H1 (cell line): ENCODE measurements at regions not wholly inside any gene's neighbourhood (a gene's known extent, or its start where the extent isn't known, plus 50 kb on each side); places are given as distances from the start of the nearest gene placed in this dataset.

ENCODE experiments used
- CTCF ChIA-PET: fragments of 300-600 bp; sonication (Branson Sonifier 250); formaldehyde crosslinking; loops from one replicate; lab custom pipeline; 2021; ENCODE audit not compliant: partially characterized antibody; lab: Charles Lee
- POLR2A ChIA-PET: fragments of 300-600 bp; sonication (Branson Sonifier 250); formaldehyde crosslinking; loops from one replicate; lab custom pipeline; 2021; ENCODE audit warnings: inconsistent platforms; ENCODE audit not compliant: partially characterized antibody; lab: Charles Lee
- DNase-seq, 2 experiments: peaks; one replicate each; pipeline versions ENCODE4 v3.0.0 to v3.0.0-alpha.2; 2010 to 2022; ENCODE audit warnings: low spot score in 2 of 2, low read depth in 1 of 2, mixed read lengths in 1 of 2
- FAIRE-seq: peaks from 2 replicates; lab custom pipeline; 2011; peaks lifted over from hg19 to GRCh38; lab: Jason Lieb, UNC
- H2AFZ ChIP-seq: 2 replicates; pipeline ENCODE4 v1.8.1; 2012; ENCODE audit warnings: low read length, inconsistent platforms
- H2AK5ac ChIP-seq: 2 replicates; pipeline ENCODE4 v1.6.1; 2013; ENCODE audit warnings: low read depth, low read length
- H2BK120ac ChIP-seq: replicated peaks from 2 replicates; pipeline ENCODE3; 2013; ENCODE audit warnings: low read depth, low read length, inconsistent platforms
- H2BK12ac ChIP-seq: 2 replicates; pipeline ENCODE4 v1.6.1; 2013; ENCODE audit warnings: low read depth, low read length
- H2BK15ac ChIP-seq: 2 replicates; pipeline ENCODE4 v1.6.1; 2013; ENCODE audit warnings: low read length
- H2BK20ac ChIP-seq: 2 replicates; pipeline ENCODE4 v1.6.1; 2013; ENCODE audit warnings: low read length
- H2BK5ac ChIP-seq: 2 replicates; pipeline ENCODE4 v1.6.1; 2013; ENCODE audit warnings: low read depth, low read length
- H3K14ac ChIP-seq: 2 replicates; pipeline ENCODE4 v1.6.1; 2013; ENCODE audit warnings: inconsistent platforms; ENCODE audit not compliant: insufficient read length
- H3K18ac ChIP-seq: 2 replicates; pipeline ENCODE4 v1.6.1; 2013; ENCODE audit warnings: low read length; ENCODE audit errors: extremely low read depth
- H3K23ac ChIP-seq: 2 replicates; pipeline ENCODE4 v1.6.1; 2013; ENCODE audit warnings: inconsistent platforms; ENCODE audit not compliant: insufficient read length
- H3K23me2 ChIP-seq: 2 replicates; pipeline ENCODE4 v1.6.1; 2013; ENCODE audit warnings: low read depth, low read length
- H3K27ac ChIP-seq: 2 replicates; pipeline ENCODE4 v1.6.1; 2011; ENCODE audit warnings: low read depth, low read length, inconsistent platforms
- H3K27me3 ChIP-seq, 4 experiments: replicated peaks in 1 of 4; 1 replicate in 1 of 4; 2 replicates in 3 of 4; pipeline versions ENCODE4 v1.6.1 to v1.8.1; 2011 to 2013; ENCODE audit warnings: low read length in 3 of 4, mild to moderate bottlenecking in 3 of 4, inconsistent platforms in 2 of 4, mixed read lengths in 2 of 4, moderate library complexity in 1 of 4; ENCODE audit not compliant: control insufficient read depth in 3 of 4, insufficient read depth in 3 of 4; ENCODE audit errors: extremely low read depth in 1 of 4
- H3K36me3 ChIP-seq, 4 experiments: 2 replicates each; pipeline versions ENCODE4 v1.6.1 to v1.8.1; 2011 to 2013; ENCODE audit warnings: mild to moderate bottlenecking in 4 of 4, low read length in 3 of 4, moderate library complexity in 2 of 4, control low read depth in 1 of 4, inconsistent platforms in 1 of 4; ENCODE audit not compliant: insufficient read depth in 4 of 4, control insufficient read depth in 2 of 4
- H3K4ac ChIP-seq: replicated peaks from 2 replicates; pipeline ENCODE3; 2013; ENCODE audit warnings: low read length, low read depth, mixed read lengths, inconsistent platforms; ENCODE audit not compliant: insufficient read length
- H3K4me1 ChIP-seq, 4 experiments: replicated peaks in 1 of 4; 1 replicate in 1 of 4; 2 replicates in 3 of 4; pipeline versions ENCODE4 v1.6.1 to v1.8.1; 2011 to 2013; ENCODE audit warnings: low read length in 3 of 4, inconsistent platforms in 2 of 4, mixed read lengths in 1 of 4; ENCODE audit not compliant: insufficient read depth in 4 of 4, control insufficient read depth in 3 of 4
- H3K4me2 ChIP-seq, 2 experiments: 2 replicates each; pipeline versions ENCODE4 v1.6.1 to v1.8.1; 2011 to 2013; ENCODE audit warnings: low read depth in 2 of 2, low read length in 2 of 2, control low read depth in 1 of 2, inconsistent platforms in 1 of 2, mild to moderate bottlenecking in 1 of 2; ENCODE audit not compliant: insufficient read depth in 1 of 2
- H3K4me3 ChIP-seq, 4 experiments: fragments of 200-600, 300-600 bp in 1 of 4; sonication (generic), shearing (Covaris generic), sonication (Bioruptor Twin) in 1 of 4; 2 replicates each; pipeline versions ENCODE4 v1.5.1 to v1.8.1; 2011 to 2016; ENCODE audit warnings: low read length in 4 of 4, low read depth in 3 of 4, control low read depth in 2 of 4, inconsistent platforms in 2 of 4, mild to moderate bottlenecking in 2 of 4, mixed read lengths in 1 of 4, moderate library complexity in 1 of 4; ENCODE audit not compliant: insufficient read depth in 2 of 4; ENCODE audit errors: extremely low read depth in 1 of 4
- H3K56ac ChIP-seq: replicated peaks from 2 replicates; pipeline ENCODE3; 2013; ENCODE audit warnings: low read depth, mild to moderate bottlenecking, mixed read lengths, low read length, inconsistent platforms; ENCODE audit not compliant: insufficient read length
- H3K79me1 ChIP-seq: 2 replicates; pipeline ENCODE4 v1.6.1; 2013; ENCODE audit warnings: low read depth, low read length, control low read depth
- H3K79me2 ChIP-seq, 2 experiments: 2 replicates each; pipeline versions ENCODE4 v1.6.1 to v1.8.1; 2012 to 2013; ENCODE audit warnings: low read length in 2 of 2, mild to moderate bottlenecking in 2 of 2, inconsistent platforms in 1 of 2; ENCODE audit not compliant: insufficient read depth in 2 of 2, control insufficient read depth in 1 of 2
- H3K9ac ChIP-seq, 4 experiments: replicated peaks in 1 of 4; 1 replicate in 1 of 4; 2 replicates in 3 of 4; pipeline versions ENCODE4 v1.6.1 to v1.8.1; 2011 to 2013; ENCODE audit warnings: low read depth in 3 of 4, low read length in 3 of 4, control low read depth in 2 of 4, mild to moderate bottlenecking in 2 of 4, moderate library complexity in 2 of 4, inconsistent platforms in 1 of 4; ENCODE audit errors: extremely low read depth in 1 of 4
- H3K9me3 ChIP-seq, 2 experiments: 2 replicates each; pipeline versions ENCODE4 v1.6.1 to v1.8.1; 2012 to 2013; ENCODE audit warnings: mild to moderate bottlenecking in 2 of 2, moderate library complexity in 2 of 2, control low read depth in 1 of 2, inconsistent platforms in 1 of 2, low read depth in 1 of 2, low read length in 1 of 2, mixed read lengths in 1 of 2; ENCODE audit not compliant: insufficient read depth in 2 of 2
- H4K20me1 ChIP-seq, 2 experiments: replicated peaks in 1 of 2; 2 replicates each; pipeline versions ENCODE3 to v1.8.1; 2011 to 2013; ENCODE audit warnings: inconsistent platforms in 2 of 2, low read length in 2 of 2, mild to moderate bottlenecking in 1 of 2; ENCODE audit not compliant: insufficient read depth in 2 of 2, control insufficient read depth in 1 of 2
- H4K5ac ChIP-seq: 2 replicates; pipeline ENCODE4 v1.6.1; 2013; ENCODE audit warnings: low read length, low read depth, mixed read lengths, inconsistent platforms; ENCODE audit not compliant: insufficient read length
- H4K8ac ChIP-seq: 2 replicates; pipeline ENCODE4 v1.8.0; 2013; ENCODE audit warnings: mild to moderate bottlenecking, moderate library complexity, low read length, inconsistent platforms; ENCODE audit not compliant: insufficient read depth; ENCODE audit errors: extremely low read depth
- H4K91ac ChIP-seq: replicated peaks from 2 replicates; pipeline ENCODE3; 2013; ENCODE audit warnings: low read length, mixed read lengths, inconsistent platforms; ENCODE audit not compliant: insufficient read length
- BCL11A ChIP-seq, 2 experiments: IDR thresholded peaks; one replicate each; pipeline ENCODE4 v1.6.1; 2011; ENCODE audit warnings: low read depth in 2 of 2, low read length in 2 of 2, mild to moderate bottlenecking in 2 of 2
- CHD2 ChIP-seq: IDR thresholded peaks from 2 replicates; pipeline ENCODE4 v1.6.1; 2012; ENCODE audit warnings: low read length, improper control_type of control experiment
- GABPA ChIP-seq: IDR thresholded peaks from 2 replicates; pipeline ENCODE4 v1.6.1; 2011; ENCODE audit warnings: mild to moderate bottlenecking, low read length, moderate library complexity, borderline replicate concordance; ENCODE audit not compliant: insufficient read depth
- HDAC2 ChIP-seq, 2 experiments: fragments of 300-600 bp in 1 of 2; sonication (generic) in 1 of 2; IDR thresholded peaks; 2 replicates each; pipeline ENCODE4 v1.6.1; 2011 to 2012; ENCODE audit warnings: low read depth in 2 of 2, low read length in 2 of 2, mild to moderate bottlenecking in 2 of 2, moderate library complexity in 2 of 2, borderline replicate concordance in 1 of 2, inconsistent platforms in 1 of 2
- HDAC6 ChIP-seq: IDR thresholded peaks from one replicate; pipeline ENCODE4 v1.7.1; 2012; ENCODE audit warnings: low read depth, mild to moderate bottlenecking, inconsistent platforms, low read length, moderate library complexity
- RNF2 ChIP-seq: fragments of 200-900, 300-1000 bp; sonication (generic); IDR thresholded peaks from 2 replicates; pipeline ENCODE4 v1.7.1; 2016; ENCODE audit warnings: borderline replicate concordance, low read depth, mild to moderate bottlenecking, antibody characterized with exemption, low read length; ENCODE audit not compliant: poor library complexity, severe bottlenecking; ENCODE audit errors: missing control alignments
- SIRT6 ChIP-seq: IDR thresholded peaks from one replicate; pipeline ENCODE4 v1.7.1; 2012; ENCODE audit warnings: low read length, inconsistent platforms
- SP2 ChIP-seq: IDR thresholded peaks from 2 replicates; pipeline ENCODE4 v1.6.1; 2012; ENCODE audit warnings: mild to moderate bottlenecking, low read length, inconsistent platforms
- SRF ChIP-seq: IDR thresholded peaks from 2 replicates; pipeline ENCODE4 v1.6.1; 2011; ENCODE audit warnings: mild to moderate bottlenecking, low read depth, low read length, moderate library complexity
- TAF7 ChIP-seq: optimal IDR thresholded peaks from 2 replicates; pipeline ENCODE3; 2011; ENCODE audit warnings: low read depth, mild to moderate bottlenecking, inconsistent platforms, low read length, moderate library complexity, borderline replicate concordance
- TCF12 ChIP-seq: IDR thresholded peaks from 2 replicates; pipeline ENCODE4 v1.6.1; 2011; ENCODE audit warnings: low read depth, mild to moderate bottlenecking, low read length
- TEAD4 ChIP-seq: IDR thresholded peaks from 2 replicates; pipeline ENCODE4 v1.6.1; 2012; ENCODE audit warnings: low read depth, low read length, inconsistent platforms, mixed read lengths
- WGBS, 2 experiments: shearing (Covaris generic) in 1 of 2; methylation state at CpG; one replicate each; pipeline versions ENCODE4 v1.1.6 to v1.1.7; 2013 to 2015; ENCODE audit warnings: low lambda C conversion rate in 2 of 2, mixed read lengths in 2 of 2, inconsistent platforms in 1 of 2, low coverage in 1 of 2, missing lambda C conversion rate in 1 of 2; ENCODE audit not compliant: insufficient replicate concordance in 2 of 2, insufficient coverage in 1 of 2, insufficient read length in 1 of 2; ENCODE audit errors: extremely low coverage in 1 of 2, missing lambda C conversion rate in 1 of 2; 5-methylcytosine and 5-hydroxymethylcytosine counted together
- TF ChIP-seq, protein P1 (sequence below): IDR thresholded peaks from 2 replicates; pipeline ENCODE4 v1.6.1; 2011; ENCODE audit warnings: low read depth, mild to moderate bottlenecking, low read length; ENCODE audit not compliant: insufficient read depth

DNA sequence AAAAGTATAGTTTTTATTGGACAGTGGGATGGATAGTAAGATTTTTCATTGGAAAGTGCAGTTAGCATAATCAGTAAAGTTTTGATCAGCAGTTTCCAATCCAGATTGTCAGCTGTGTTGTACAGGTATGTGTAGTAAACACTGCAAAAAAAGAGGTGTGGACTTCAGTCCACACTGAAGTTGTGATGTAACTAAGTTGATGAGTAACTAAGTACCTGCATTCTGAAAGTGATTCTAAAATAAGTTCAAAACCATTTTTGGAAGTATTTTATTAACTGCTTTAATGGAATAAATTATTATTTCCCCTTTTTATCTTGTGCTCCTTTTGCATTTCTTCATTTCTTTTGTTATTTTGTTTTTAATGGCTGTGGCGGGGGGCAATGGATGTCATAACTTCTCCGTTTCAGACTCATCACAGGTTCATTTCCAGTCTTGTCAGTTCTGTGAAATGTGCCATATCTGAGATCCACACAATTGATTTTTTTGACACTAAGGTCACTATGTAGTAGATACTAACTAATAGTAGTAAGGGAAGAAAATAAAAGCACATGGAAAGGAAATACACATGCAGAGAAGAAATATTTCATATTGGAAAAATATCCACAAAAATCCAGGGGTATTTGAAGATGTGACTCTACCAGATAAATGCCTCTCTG, 247.5 kb downstream of the GABRG1 start:
- CTCF ChIA-PET = no interaction called here
- no peak for DNase-seq
- TF ChIP-seq BCL11A (IDR thresholded peaks at IDR 0.05; ENCODE audit: low read depth in 2 of 2, low read length in 2 of 2) (no peak), GABPA (no peak), TEAD4 (no peak), HDAC2 (IDR thresholded peaks at IDR 0.05; ENCODE audit: borderline replicate concordance in 1 of 2, low read depth in 2 of 2, low read length in 2 of 2) (no peak), TAF7 (no peak), SRF (no peak), RNF2 (no peak), CHD2 (no peak), SIRT6 (no peak), TCF12 (no peak), SP2 (no peak), HDAC6 (no peak)
- TF ChIP-seq, protein P1, sequence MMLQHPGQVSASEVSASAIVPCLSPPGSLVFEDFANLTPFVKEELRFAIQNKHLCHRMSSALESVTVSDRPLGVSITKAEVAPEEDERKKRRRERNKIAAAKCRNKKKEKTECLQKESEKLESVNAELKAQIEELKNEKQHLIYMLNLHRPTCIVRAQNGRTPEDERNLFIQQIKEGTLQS = no peak

More for the DNA sequence above, 247.5 kb downstream of the GABRG1 start:
- no peak for FAIRE-seq
- Histone ChIP-seq H4K8ac (no peak overlapping the region), H3K23me2 (no peaks in the 10 kb centered on the region), H3K4me2 (no peak overlapping the region), H3K4me1 (no peaks in the 10 kb centered on the region), H2AFZ (no peak overlapping the region), H3K23ac (no peak overlapping the region), H3K36me3 (no peaks in the 10 kb centered on the region), H2BK5ac (no peak overlapping the region), H3K9ac (no peak overlapping the region), H3K9me3 (no peaks in the 10 kb centered on the region), H4K20me1 (no peaks in the 10 kb centered on the region), H4K91ac (no peak overlapping the region), H3K27ac (no peak overlapping the region), H2AK5ac (no peak overlapping the region), H3K56ac (no peak overlapping the region), H3K14ac (no peak overlapping the region), H2BK15ac (no peak overlapping the region), H2BK12ac (no peak overlapping the region), H2BK120ac (no peak overlapping the region), H3K27me3 (no peaks in the 10 kb centered on the region), H3K79me2 (no peaks in the 10 kb centered on the region), H3K79me1 (no peaks in the 10 kb centered on the region), H3K18ac (no peak overlapping the region), H3K4ac (no peak overlapping the region), H4K5ac (no peak overlapping the region), H2BK20ac (no peak overlapping the region), H3K4me3 (no peak overlapping the region)
- POLR2A ChIA-PET = no interaction called here
- WGBS, 2 experiments = 100% methylated on average over 2 of the region's 2 CpGs; no CpG with 5 or more reads in 1 of the 2 experiments
